Ureter (tissue), 1 donor: ENCODE measurements at regions not wholly inside any gene's neighbourhood (a gene's known extent, or its start where the extent isn't known, plus 50 kb on each side); places are given as distances from the start of the nearest gene placed in this dataset.
"Not testable (repeated sequence)": the region's sequence is repeated elsewhere in the genome, so short reads cannot be mapped to it uniquely, and the experiment has no call there.

ENCODE experiments used
- DNase-seq: peaks from one replicate; pipeline ENCODE4 v3.0.0-alpha.2; 2020; ENCODE audit warnings: low spot score
- donor health status: DM: yes; HTN: yes; CAD: no.

- no peak for DNase-seq
These were observed 203.8 kb upstream of the SFSWAP start for GRCh38 chr12:131507094-131507493.

- DNase-seq = no peak
These were observed 203.0 kb upstream of the SFSWAP start for GRCh38 chr12:131507881-131508280.

GRCh38 chr12:131509701-131510100 lies 201.2 kb upstream of the SFSWAP start:
- DNase-seq = no peak

- no peak for DNase-seq
These were observed 200.5 kb upstream of the SFSWAP start for GRCh38 chr12:131510431-131510830.

- no peak for DNase-seq
These were observed 199.5 kb upstream of the SFSWAP start for GRCh38 chr12:131511391-131511802.

- no peak for DNase-seq
These were observed 198.9 kb upstream of the SFSWAP start for GRCh38 chr12:131511803-131512561.

- no peak for DNase-seq
These were observed 197.3 kb upstream of the SFSWAP start for GRCh38 chr12:131513606-131514005.

GRCh38 chr12:131520553-131520952 lies 190.3 kb upstream of the SFSWAP start:
- not testable (repeated sequence) for DNase-seq

- DNase-seq = no peak
These were observed 189.6 kb upstream of the SFSWAP start for GRCh38 chr12:131521326-131521725.

- DNase-seq = no peak
These were observed 184.9 kb upstream of the SFSWAP start for GRCh38 chr12:131525795-131526508.

- no peak for DNase-seq
These were observed 183.8 kb upstream of the SFSWAP start for GRCh38 chr12:131527092-131527491.

- no peak for DNase-seq
These were observed 183.2 kb upstream of the SFSWAP start for GRCh38 chr12:131527736-131528135.

- no peak for DNase-seq
These were observed 182.7 kb upstream of the SFSWAP start for GRCh38 chr12:131528144-131528543.

- DNase-seq = no peak
These were observed 182.2 kb upstream of the SFSWAP start for GRCh38 chr12:131528667-131529066.

GRCh38 chr12:131529196-131530040 lies 181.5 kb upstream of the SFSWAP start:
- no peak for DNase-seq

- no peak for DNase-seq
These were observed 180.9 kb upstream of the SFSWAP start for GRCh38 chr12:131530041-131530332.

GRCh38 chr12:131530422-131530821 lies 180.5 kb upstream of the SFSWAP start:
- DNase-seq = no peak

GRCh38 chr12:131533139-131533538 lies 177.8 kb upstream of the SFSWAP start:
- no peak for DNase-seq

- no peak for DNase-seq
These were observed 175.1 kb upstream of the SFSWAP start for GRCh38 chr12:131535779-131536178.

- no peak for DNase-seq
These were observed 174.6 kb upstream of the SFSWAP start for GRCh38 chr12:131536337-131536736.

GRCh38 chr12:131536766-131537165 lies 174.1 kb upstream of the SFSWAP start:
- no peak for DNase-seq

- DNase-seq = no peak
These were observed 173.5 kb upstream of the SFSWAP start for GRCh38 chr12:131537267-131537958.
